HG02759 (cell line): ENCODE measurements at regions not wholly inside any gene's neighbourhood (a gene's known extent, or its start where the extent isn't known, plus 50 kb on each side); places are given as distances from the start of the nearest gene placed in this dataset.
"Not testable (repeated sequence)": the region's sequence is repeated elsewhere in the genome, so short reads cannot be mapped to it uniquely, and the experiment has no call there.

Experiments
- ATAC-seq: cut with Tn5 transposase; IDR thresholded peaks from one replicate; pipeline ENCODE4 v1.9.1; 2021; ENCODE audit warnings: mild to moderate bottlenecking, moderate library complexity; ENCODE audit not compliant: unreplicated experiment

DNA sequence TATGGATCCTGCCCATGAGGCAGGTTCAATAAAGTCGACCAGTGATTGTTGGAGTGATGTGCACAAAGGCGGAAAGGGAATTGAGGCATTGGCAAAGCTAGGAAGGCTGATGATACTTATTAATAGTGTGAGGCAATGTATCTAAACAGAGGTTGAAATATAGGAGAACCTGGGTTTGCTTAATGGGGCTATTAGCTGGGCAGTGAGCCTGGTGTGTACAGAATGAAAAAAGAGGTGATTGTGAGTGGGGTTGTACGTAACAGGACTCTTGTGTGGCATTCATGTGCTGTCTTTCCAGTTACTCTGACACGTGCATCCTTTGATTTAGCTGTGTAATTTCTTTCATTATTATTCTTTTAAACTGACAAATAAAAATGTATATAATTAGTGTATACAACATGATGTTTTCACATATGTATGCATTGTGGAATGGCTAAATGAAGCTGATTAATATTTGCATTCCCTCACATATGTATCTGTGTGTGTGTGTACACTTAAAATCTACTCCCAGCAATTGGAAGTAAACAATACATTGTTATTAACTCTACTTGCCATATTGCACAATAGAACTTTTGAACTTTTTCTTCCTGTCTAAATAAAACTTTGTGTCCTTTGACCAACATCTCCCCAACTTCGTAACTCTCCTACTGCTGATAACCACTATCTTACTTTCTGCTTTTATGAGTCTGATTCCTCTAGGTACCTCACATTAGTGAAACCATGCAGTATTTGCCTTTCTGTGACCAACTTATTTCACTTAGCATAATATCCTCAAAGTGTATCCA is 220.5 kb upstream of the SLC35B3 start:
- ATAC-seq, result no peak

GRCh38 chr6:8652710-8653109 is 217.4 kb upstream of the SLC35B3 start:
- no peak for ATAC-seq

DNA sequence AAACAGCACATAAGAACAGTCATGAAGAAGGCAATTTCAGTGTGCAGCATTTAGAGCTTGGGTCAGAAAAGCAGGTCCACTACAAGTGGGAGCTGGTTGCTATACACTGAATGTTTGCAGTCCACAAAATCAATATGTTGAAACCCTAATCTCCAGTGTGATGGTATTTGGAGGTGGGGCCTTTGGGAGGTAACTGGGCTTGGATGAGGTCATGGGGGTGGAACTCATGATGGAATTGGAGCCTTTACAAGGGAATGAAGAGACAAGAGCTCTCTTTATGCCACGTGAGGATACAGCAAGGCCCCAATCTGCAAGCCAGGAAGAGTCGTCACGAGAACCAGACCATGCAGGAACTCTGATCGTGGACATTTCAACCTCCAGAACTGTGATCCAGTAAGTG is 216.7 kb upstream of the SLC35B3 start:
- no peak for ATAC-seq

DNA sequence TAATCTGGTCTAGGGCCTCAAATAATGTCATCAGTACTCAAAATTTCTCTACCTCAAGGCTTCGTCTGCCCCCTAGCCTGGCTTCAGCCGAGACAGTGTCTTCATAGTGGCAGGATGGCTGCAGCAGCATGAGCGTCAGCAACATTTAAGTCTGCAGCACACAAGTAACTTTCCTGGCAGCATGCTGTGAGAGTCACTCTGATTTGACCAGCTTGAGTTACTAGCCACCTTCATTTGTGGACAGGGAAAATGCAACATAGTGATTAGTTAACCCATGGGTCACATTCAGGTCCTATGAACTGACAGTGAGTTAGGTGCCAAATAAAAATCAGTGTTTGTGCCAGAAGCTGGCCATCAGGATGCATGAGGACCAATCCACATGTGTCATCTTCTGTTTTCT is 209.9 kb upstream of the SLC35B3 start:
- no peak for ATAC-seq

GRCh38 chr6:8644306-8644705 is 209.0 kb upstream of the SLC35B3 start:
- ATAC-seq, result no peak

GRCh38 chr6:8642854-8643253 is 207.5 kb upstream of the SLC35B3 start:
- ATAC-seq, result no peak

GRCh38 chr6:8642131-8642530 is 206.8 kb upstream of the SLC35B3 start:
- ATAC-seq, result no peak

GRCh38 chr6:8639928-8640649 is 204.7 kb upstream of the SLC35B3 start:
- no peak for ATAC-seq

- no peak for ATAC-seq
Observed at GRCh38 chr6:8637896-8638597, 202.7 kb upstream of the SLC35B3 start.

GRCh38 chr6:8633762-8634161 is 198.4 kb upstream of the SLC35B3 start:
- no peak for ATAC-seq

- no peak for ATAC-seq
Observed at GRCh38 chr6:8628736-8629135, 193.4 kb upstream of the SLC35B3 start.

- ATAC-seq, result no peak
Observed at GRCh38 chr6:8628063-8628462, 192.7 kb upstream of the SLC35B3 start.

GRCh38 chr6:8627085-8627861 is 191.9 kb upstream of the SLC35B3 start:
- peak; percentile 67 for ATAC-seq

DNA sequence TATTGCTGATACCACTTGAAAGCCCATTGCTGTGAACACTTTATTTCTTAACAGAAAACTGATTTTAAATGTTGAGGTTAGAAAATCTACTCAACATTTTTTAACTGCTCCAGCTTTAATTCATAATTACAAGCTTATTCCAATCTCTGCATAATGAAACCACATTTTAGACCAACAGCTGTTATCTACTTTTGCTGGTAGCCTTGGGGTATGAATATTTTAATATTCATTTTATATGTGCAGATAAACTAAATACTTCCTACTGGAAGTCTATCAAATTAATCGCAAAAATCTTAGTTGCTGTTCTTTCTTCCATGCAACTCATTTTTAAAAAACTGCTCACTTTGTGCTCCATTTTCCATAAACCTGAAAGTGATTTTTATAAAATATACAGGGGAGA is 189.3 kb upstream of the SLC35B3 start:
- ATAC-seq, result no peak

- no peak for ATAC-seq
Observed at GRCh38 chr6:8623441-8623840, 188.1 kb upstream of the SLC35B3 start.

GRCh38 chr6:8619853-8620252 is 184.5 kb upstream of the SLC35B3 start:
- ATAC-seq, result no peak

DNA sequence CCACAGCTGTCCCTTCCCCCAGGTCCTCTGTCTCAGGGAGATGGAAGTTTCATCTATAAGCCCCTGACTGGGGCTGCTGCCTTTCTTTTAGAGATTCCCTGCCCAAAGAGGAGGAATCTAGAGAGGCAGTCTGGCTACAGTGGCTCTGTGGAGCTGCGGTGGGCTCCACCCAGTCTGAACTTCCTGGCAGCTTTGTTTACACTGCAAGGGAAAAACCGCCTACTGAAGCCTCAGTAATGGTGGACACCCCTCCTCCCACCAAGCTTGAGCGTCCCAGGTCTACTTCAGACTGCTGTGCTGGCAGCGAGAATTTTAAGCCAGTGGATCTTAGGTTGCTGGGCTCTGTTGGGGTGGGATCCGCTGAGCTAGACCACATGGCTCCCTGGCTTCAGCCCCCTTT is 184.1 kb upstream of the SLC35B3 start:
- ATAC-seq, result not testable (repeated sequence)

- no peak for ATAC-seq
Observed at GRCh38 chr6:8608737-8609136, 173.4 kb upstream of the SLC35B3 start.

GRCh38 chr6:8589941-8590729 is 154.8 kb upstream of the SLC35B3 start:
- ATAC-seq, result no peak

DNA sequence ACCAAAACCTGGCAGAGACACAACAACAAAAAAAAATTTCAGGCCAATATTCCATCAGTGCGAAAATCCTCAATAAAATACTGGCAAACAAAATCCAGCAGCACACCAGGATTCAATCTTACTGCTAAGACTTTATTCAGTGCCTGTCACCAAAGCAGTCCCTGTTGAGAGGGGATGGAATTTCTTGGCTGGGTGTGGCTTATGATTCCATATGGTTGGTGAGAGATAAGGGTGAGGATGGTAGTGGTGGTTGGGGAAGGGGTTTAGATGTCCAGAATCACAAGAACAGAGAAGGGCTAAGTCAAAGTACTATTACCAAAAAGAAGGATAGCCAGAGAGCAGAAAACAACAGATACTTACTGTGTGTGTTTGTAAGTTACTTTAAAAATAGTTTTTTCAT is 152.8 kb upstream of the SLC35B3 start:
- ATAC-seq, result no peak
